LNCaP clone FGC (cell line): ENCODE measurements at regions not wholly inside any gene's neighbourhood (a gene's known extent, or its start where the extent isn't known, plus 50 kb on each side); places are given as distances from the start of the nearest gene placed in this dataset.

Experiments used
- DNase-seq: peaks from one replicate; pipeline ENCODE4 v3.0.0-alpha.2; 2011; ENCODE audit warnings: low read depth
- H3K4me3 ChIP-seq: 2 replicates; pipeline ENCODE4 v1.5.1; 2011; ENCODE audit warnings: mild to moderate bottlenecking, low read depth, low read length, control low read depth
- CTCF ChIP-seq: IDR thresholded peaks from 2 replicates; pipeline ENCODE4 v1.5.1; 2012; ENCODE audit warnings: mild to moderate bottlenecking; ENCODE audit not compliant: control insufficient read depth, insufficient read depth; ENCODE audit errors: extremely low read depth

GRCh38 chr2:103293067-103293741 is 531.4 kb downstream of the TMEM182 start:
- H3K4me3 ChIP-seq: no peak overlapping the region
- no peak for DNase-seq
- no peak for TF ChIP-seq CTCF

- no peak for TF ChIP-seq CTCF
- no peak overlapping the region for H3K4me3 ChIP-seq
- DNase-seq: no peak
These were observed 531.9 kb downstream of the TMEM182 start for GRCh38 chr2:103293742-103294077.

- no peak for DNase-seq
- no peak for TF ChIP-seq CTCF
- no peak overlapping the region for H3K4me3 ChIP-seq
These were observed 532.6 kb downstream of the TMEM182 start for GRCh38 chr2:103294420-103294819.

GRCh38 chr2:103295591-103295990 is 533.8 kb downstream of the TMEM182 start:
- no peak for DNase-seq
- no peak overlapping the region for H3K4me3 ChIP-seq
- no peak for TF ChIP-seq CTCF

- H3K4me3 ChIP-seq: no peak overlapping the region
- no peak for DNase-seq
- no peak for TF ChIP-seq CTCF
These were observed 562.8 kb downstream of the TMEM182 start for GRCh38 chr2:103324671-103325070.

GRCh38 chr2:103327386-103327785 is 565.6 kb downstream of the TMEM182 start:
- no peak for DNase-seq
- no peak for TF ChIP-seq CTCF
- no peak overlapping the region for H3K4me3 ChIP-seq

GRCh38 chr2:103327966-103328365 is 566.1 kb downstream of the TMEM182 start:
- TF ChIP-seq CTCF: no peak
- no peak for DNase-seq
- H3K4me3 ChIP-seq: no peak overlapping the region
